IMR-90 (cell line): ENCODE measurements at regions not wholly inside any gene's neighbourhood (a gene's known extent, or its start where the extent isn't known, plus 50 kb on each side); places are given as distances from the start of the nearest gene placed in this dataset.

Source experiments
- ATAC-seq: fragments of 200-7000 bp; cut with Tn5 transposase; 2 replicates; pipeline ENCODE4 v1.9.1; 2020; ENCODE audit warnings: low read depth, mild to moderate bottlenecking, moderate library complexity
- BruUV-seq: library from RNA; stranded (reverse); fragments of 400-500 nt; replicated peaks from 2 replicates; lab custom pipeline; 2021; lab: Mats Ljungman, UMichigan
- CTCF ChIA-PET: fragments of 300-600 bp; formaldehyde crosslinking; extraction: SDS; loops from one replicate; lab custom pipeline; 2021; ENCODE audit warnings: antibody characterized with exemption; lab: Yijun Ruan, JAX
- POLR2A ChIA-PET: fragments of 300-600 bp; sonication (Branson Sonifier 250); formaldehyde crosslinking; loops from one replicate; lab custom pipeline; 2022; ENCODE audit warnings: antibody characterized with exemption; ENCODE audit not compliant: unreplicated experiment; lab: Charles Lee
- DNase-seq: peaks from one replicate; pipeline ENCODE4 v3.0.0; 2013
- H2AFZ ChIP-seq: replicated peaks from 2 replicates; pipeline ENCODE3; 2013; ENCODE audit warnings: low read length, mild to moderate bottlenecking; ENCODE audit not compliant: poor library complexity
- H2AK5ac ChIP-seq: 2 replicates; pipeline ENCODE4 v1.6.1; 2013; ENCODE audit warnings: low read depth, low read length, inconsistent platforms
- H2AK9ac ChIP-seq: replicated peaks from 2 replicates; pipeline ENCODE3; 2013; ENCODE audit warnings: mild to moderate bottlenecking, low read depth, low read length, moderate library complexity; ENCODE audit not compliant: poor library complexity
- H2BK120ac ChIP-seq: 2 replicates; pipeline ENCODE4 v1.6.1; 2013; ENCODE audit warnings: low read depth, low read length, inconsistent platforms
- H2BK15ac ChIP-seq: 3 replicates; pipeline ENCODE4 v1.6.1; 2013; ENCODE audit warnings: low read depth, low read length, inconsistent platforms
- H2BK20ac ChIP-seq: 2 replicates; pipeline ENCODE4 v1.6.1; 2013; ENCODE audit warnings: low read depth, mild to moderate bottlenecking, inconsistent platforms, low read length, moderate library complexity
- H2BK5ac ChIP-seq: 2 replicates; pipeline ENCODE4 v1.6.1; 2013; ENCODE audit warnings: mild to moderate bottlenecking, low read depth, low read length, inconsistent platforms; ENCODE audit not compliant: poor library complexity, severe bottlenecking
- H3K14ac ChIP-seq: replicated peaks from 2 replicates; pipeline ENCODE4 v1.6.1; 2013; ENCODE audit warnings: low read depth, low read length, inconsistent platforms
- H3K18ac ChIP-seq: 2 replicates; pipeline ENCODE4 v1.6.1; 2013; ENCODE audit warnings: low read depth, low read length, control low read depth
- H3K23ac ChIP-seq: 2 replicates; pipeline ENCODE4 v1.6.1; 2013; ENCODE audit warnings: low read depth, low read length, inconsistent platforms
- H3K27ac ChIP-seq: 2 replicates; pipeline ENCODE4 v1.5.1; 2013; ENCODE audit warnings: mild to moderate bottlenecking, control low read depth, low read length; ENCODE audit not compliant: insufficient read depth
- H3K27me3 ChIP-seq: 2 replicates; pipeline ENCODE4 v1.6.1; 2013; ENCODE audit warnings: low read length; ENCODE audit not compliant: control insufficient read depth, insufficient read depth
- H3K36me3 ChIP-seq: 2 replicates; pipeline ENCODE4 v1.6.1; 2013; ENCODE audit warnings: low read length, mixed read lengths; ENCODE audit not compliant: control insufficient read depth, insufficient read depth
- H3K4ac ChIP-seq: 2 replicates; pipeline ENCODE4 v1.6.1; 2013; ENCODE audit warnings: low read depth, low read length, inconsistent platforms
- H3K4me1 ChIP-seq: 2 replicates; pipeline ENCODE4 v1.6.1; 2013; ENCODE audit warnings: low read length, mixed read lengths; ENCODE audit not compliant: control insufficient read depth, insufficient read depth
- H3K4me2 ChIP-seq: 2 replicates; pipeline ENCODE4 v1.6.1; 2013; ENCODE audit warnings: low read depth, mild to moderate bottlenecking, control low read depth, low read length, moderate library complexity
- H3K4me3 ChIP-seq: 2 replicates; pipeline ENCODE4 v1.5.1; 2013; ENCODE audit warnings: low read depth, mild to moderate bottlenecking, control low read depth, low read length, moderate library complexity; ENCODE audit not compliant: insufficient read depth
- H3K56ac ChIP-seq: 2 replicates; pipeline ENCODE4 v1.6.1; 2013; ENCODE audit warnings: low read length, inconsistent platforms; ENCODE audit not compliant: insufficient read depth; ENCODE audit errors: extremely low read depth
- H3K79me1 ChIP-seq, 2 experiments: 2 replicates each; pipeline ENCODE4 v1.6.1; 2013; ENCODE audit warnings: low read length in 2 of 2, inconsistent platforms in 1 of 2, low read depth in 1 of 2
- H3K9ac ChIP-seq: 2 replicates; pipeline ENCODE4 v1.6.1; 2013; ENCODE audit warnings: low read depth, low read length, control low read depth
- H3K9me1 ChIP-seq: 2 replicates; pipeline ENCODE4 v1.6.1; 2013; ENCODE audit warnings: low read length, inconsistent platforms; ENCODE audit not compliant: insufficient read depth
- H3K9me3 ChIP-seq: 2 replicates; pipeline ENCODE4 v1.6.1; 2013; ENCODE audit warnings: low read length; ENCODE audit not compliant: control insufficient read depth, insufficient read depth
- H4K20me1 ChIP-seq: 2 replicates; pipeline ENCODE4 v1.6.1; 2013; ENCODE audit warnings: low read length, inconsistent platforms; ENCODE audit not compliant: insufficient read depth
- H4K5ac ChIP-seq: 2 replicates; pipeline ENCODE4 v1.6.1; 2013; ENCODE audit warnings: mild to moderate bottlenecking, low read depth, low read length, control low read depth
- H4K8ac ChIP-seq, 2 experiments: 2 replicates each; pipeline ENCODE4 v1.6.1; 2013; ENCODE audit warnings: low read depth in 2 of 2, low read length in 2 of 2, control low read depth in 1 of 2, inconsistent platforms in 1 of 2
- H4K91ac ChIP-seq: 2 replicates; pipeline ENCODE4 v1.6.1; 2013; ENCODE audit warnings: low read depth, low read length, inconsistent platforms; ENCODE audit not compliant: insufficient read depth
- CTCF ChIP-seq: conservative IDR thresholded peaks from 2 replicates; pipeline ENCODE4 v1.5.1; 2012; ENCODE audit warnings: mild to moderate bottlenecking, low read depth, low read length, improper control_type of control experiment
- NFE2L2 ChIP-seq: fragments of 150-350 bp; IDR thresholded peaks from 2 replicates; pipeline ENCODE4 v1.6.1; 2016; ENCODE audit warnings: low read depth, mild to moderate bottlenecking, low read length
- POLR2A ChIP-seq: IDR thresholded peaks from 2 replicates; pipeline ENCODE4 v1.6.1; 2012; ENCODE audit warnings: mild to moderate bottlenecking, low read depth, low read length
- WGBS, 2 experiments: methylation state at CpG; one replicate each; pipeline versions ENCODE4 v1.1.5 to v1.1.7; 2013; ENCODE audit warnings: missing lambda C conversion rate in 2 of 2; ENCODE audit not compliant: insufficient read length in 1 of 2; ENCODE audit errors: extremely low coverage in 2 of 2; 5-methylcytosine and 5-hydroxymethylcytosine counted together
- dilution Hi-C: fragments of 300-500 bp; cut with HindIII; formaldehyde crosslinking; loops from one replicate; pipeline ENCODE4 v1.14.3; 2018; ENCODE audit warnings: low sequenced_read_pairs; ENCODE audit not compliant: unreplicated experiment
- in situ Hi-C: fragments of 300-500 bp; cut with MboI; formaldehyde crosslinking; loops from 3 replicates; pipeline ENCODE4 v1.14.3; 2019; ENCODE audit warnings: low sequenced_read_pairs, inconsistent platforms, mixed read lengths
- intact Hi-C: fragments of 100-400 bp; cut with micrococcal nuclease; formaldehyde crosslinking; loops from 2 replicates; pipeline ENCODE4 v1.10.0; 2022

GRCh38 chr17:77901481-77901880, 57.0 kb upstream of the TNRC6C start:
- Histone ChIP-seq H2BK15ac (no peak overlapping the region), H3K9me1 (no peaks in the 10 kb centered on the region)
- in situ Hi-C loops, result no loop called here

More at GRCh38 chr17:77901481-77901880, 57.0 kb upstream of the TNRC6C start:
- Histone ChIP-seq H3K4ac (no peak overlapping the region), H3K18ac (no peak overlapping the region), H2AK9ac (no peak overlapping the region), H3K23ac (no peak overlapping the region), H3K4me2 (no peak overlapping the region), H4K20me1 (no peaks in the 10 kb centered on the region), H3K36me3 (no peaks in the 10 kb centered on the region), H2BK120ac (no peak overlapping the region), H2BK20ac (no peak overlapping the region), H2AK5ac (no peak overlapping the region), H2AFZ (no peak overlapping the region), H3K79me1 (no peaks in the 10 kb centered on the region), H3K27ac (no peak overlapping the region), H3K27me3 (peaks cover 64% of the 10 kb centered on the region), H4K91ac (no peak overlapping the region), H3K9me3 (no peaks in the 10 kb centered on the region), H3K4me1 (no peaks in the 10 kb centered on the region), H2BK5ac (no peak overlapping the region), H3K14ac (no peak overlapping the region), H3K9ac (no peak overlapping the region), H4K8ac (no peak overlapping the region), H4K5ac (no peak overlapping the region), H3K4me3 (no peak overlapping the region), H3K56ac (no peak overlapping the region)
- no TSS peak for BruUV-seq
- DNase-seq (no peak), ATAC-seq (no peak)
- CTCF ChIA-PET, result no interaction called here
- no peak for TF ChIP-seq CTCF
- no peak for TF ChIP-seq POLR2A
- TF ChIP-seq NFE2L2, result no peak
- POLR2A ChIA-PET, result no interaction called here
- no CpG with 5 or more reads among the region's 2 CpGs for WGBS, 2 experiments
- dilution Hi-C loops (no loop called here), intact Hi-C loops (no loop called here)
